Endothelial cell of umbilical vein (primary cell): ENCODE measurements at regions not wholly inside any gene's neighbourhood (a gene's known extent, or its start where the extent isn't known, plus 50 kb on each side); places are given as distances from the start of the nearest gene placed in this dataset.

ENCODE experiments used
- BruUV-seq: library from RNA; stranded (reverse); fragments of 400-500 nt; replicated peaks from 2 replicates; lab custom pipeline; 2021; lab: Mats Ljungman, UMichigan
- CTCF ChIA-PET: fragments of 300-600, 350-600 bp; sonication (Branson Sonifier 250); formaldehyde crosslinking; loops from one replicate; lab custom pipeline; 2021; ENCODE audit warnings: antibody characterized with exemption, inconsistent platforms; lab: Charles Lee
- POLR2A ChIA-PET: fragments of 300-600, 350-600 bp; sonication (Branson Sonifier 250); formaldehyde crosslinking; loops from one replicate; lab custom pipeline; 2021; ENCODE audit warnings: antibody characterized with exemption, inconsistent platforms; lab: Charles Lee
- DNase-seq: peaks from one replicate; pipeline ENCODE4 v3.0.0-alpha.2; 2011; ENCODE audit warnings: low read depth, low spot score
- FAIRE-seq: peaks from 2 replicates; lab custom pipeline; 2011; peaks lifted over from hg19 to GRCh38; lab: Jason Lieb, UNC
- H2AFZ ChIP-seq: 2 replicates; pipeline ENCODE4 v1.6.0; 2012; ENCODE audit warnings: low read depth, low read length, control low read depth, inconsistent platforms
- H3K27ac ChIP-seq: 2 replicates; pipeline ENCODE4 v1.5.1; 2011; ENCODE audit warnings: low read depth, mild to moderate bottlenecking, control low read depth, low read length, moderate library complexity; ENCODE audit not compliant: insufficient read depth
- H3K27me3 ChIP-seq, 2 experiments: 2 replicates each; pipeline versions ENCODE4 v1.6.0 to v1.6.1; 2011; ENCODE audit warnings: low read length in 2 of 2, mixed read lengths in 1 of 2; ENCODE audit not compliant: control insufficient read depth in 2 of 2, insufficient read depth in 2 of 2
- H3K36me3 ChIP-seq, 2 experiments: 2 replicates in 1 of 2; 3 replicates in 1 of 2; pipeline ENCODE4 v1.5.1; 2011; ENCODE audit warnings: low read length in 2 of 2, mild to moderate bottlenecking in 1 of 2, moderate library complexity in 1 of 2; ENCODE audit not compliant: control insufficient read depth in 2 of 2, insufficient read depth in 2 of 2; ENCODE audit errors: extremely low read depth in 1 of 2
- H3K4me1 ChIP-seq: 3 replicates; pipeline ENCODE4 v1.5.1; 2011; ENCODE audit warnings: mild to moderate bottlenecking, low read length; ENCODE audit not compliant: control insufficient read depth, insufficient read depth; ENCODE audit errors: extremely low read depth
- H3K4me2 ChIP-seq: 2 replicates; pipeline ENCODE4 v1.6.1; 2011; ENCODE audit warnings: low read length, control low read depth, mixed read lengths; ENCODE audit not compliant: insufficient read depth
- H3K4me3 ChIP-seq, 3 experiments: fragments of 200-600 bp in 1 of 3; sonication (generic), shearing (Covaris generic) in 1 of 3; replicated peaks in 1 of 3; 2 replicates each; pipeline ENCODE4 v1.5.1; 2011 to 2016; ENCODE audit warnings: control low read depth in 3 of 3, low read length in 3 of 3, mild to moderate bottlenecking in 2 of 3, inconsistent platforms in 1 of 3, low read depth in 1 of 3, moderate library complexity in 1 of 3; ENCODE audit not compliant: insufficient read depth in 1 of 3
- H3K79me2 ChIP-seq: 2 replicates; pipeline ENCODE4 v1.6.0; 2012; ENCODE audit warnings: low read length, inconsistent platforms; ENCODE audit not compliant: control insufficient read depth, insufficient read depth
- H3K9ac ChIP-seq: replicated peaks from 2 replicates; pipeline ENCODE3; 2011; ENCODE audit warnings: low read length, control low read depth; ENCODE audit not compliant: insufficient read depth; ENCODE audit errors: extremely low read depth
- H3K9me1 ChIP-seq: replicated peaks from 3 replicates; pipeline ENCODE4 v1.6.0; 2011; ENCODE audit warnings: mild to moderate bottlenecking, low read length; ENCODE audit not compliant: control insufficient read depth, insufficient read depth; ENCODE audit errors: extremely low read depth
- H3K9me3 ChIP-seq: replicated peaks from 2 replicates; pipeline ENCODE4 v1.5.1; 2012; ENCODE audit warnings: low read length, inconsistent platforms; ENCODE audit not compliant: control insufficient read depth, insufficient read depth
- H4K20me1 ChIP-seq: replicated peaks from 2 replicates; pipeline ENCODE3; 2011; ENCODE audit warnings: mild to moderate bottlenecking, low read length; ENCODE audit not compliant: control insufficient read depth, insufficient read depth; ENCODE audit errors: extremely low read depth
- CTCF ChIP-seq, 2 donors: IDR thresholded peaks; 1 replicate in 1 of 2; 2 replicates in 1 of 2; pipeline ENCODE4 v1.5.1; 2011; ENCODE audit warnings: low read length in 2 of 2, mild to moderate bottlenecking in 2 of 2, moderate library complexity in 2 of 2, control low read depth in 1 of 2, inconsistent platforms in 1 of 2, low read depth in 1 of 2; ENCODE audit not compliant: insufficient read depth in 1 of 2; ENCODE audit errors: extremely low read depth in 1 of 2
- EZH2 ChIP-seq: IDR thresholded peaks from 2 replicates; pipeline ENCODE4 v1.6.1; 2012; ENCODE audit warnings: borderline replicate concordance, low read depth, mild to moderate bottlenecking, moderate library complexity, low read length, inconsistent platforms; ENCODE audit not compliant: severe bottlenecking
- FOS ChIP-seq: IDR thresholded peaks from 2 replicates; pipeline ENCODE4 v1.6.1; 2011; ENCODE audit warnings: mild to moderate bottlenecking, low read length, moderate library complexity, borderline replicate concordance; ENCODE audit not compliant: insufficient read depth
- GATA2 ChIP-seq: IDR thresholded peaks from 2 replicates; pipeline ENCODE4 v1.7.0; 2011; ENCODE audit warnings: low read depth, mild to moderate bottlenecking, moderate library complexity, mixed read lengths, low read length; ENCODE audit not compliant: insufficient read length, insufficient read depth
- JUN ChIP-seq: IDR thresholded peaks from 2 replicates; pipeline ENCODE4 v1.6.1; 2011; ENCODE audit warnings: borderline replicate concordance, low read depth; ENCODE audit not compliant: insufficient read length, insufficient read depth
- MYC ChIP-seq: IDR thresholded peaks from one replicate; pipeline ENCODE4 v1.6.1; 2011; ENCODE audit warnings: mild to moderate bottlenecking, low read depth, low read length
- POLR2A ChIP-seq: IDR thresholded peaks from 2 replicates; pipeline ENCODE4 v1.6.1; 2012; ENCODE audit warnings: low read depth, mild to moderate bottlenecking, control low read depth, low read length
- POLR2AphosphoS5 ChIP-seq: IDR thresholded peaks from 2 replicates; pipeline ENCODE4 v1.6.1; 2012; ENCODE audit warnings: low read depth, mild to moderate bottlenecking, control low read depth, low read length, moderate library complexity; ENCODE audit not compliant: insufficient read depth
- dilution Hi-C: fragments of 300-500 bp; cut with MboI; formaldehyde crosslinking; loops from one replicate; pipeline ENCODE4 v1.15.0; 2019; ENCODE audit warnings: low sequenced_read_pairs; ENCODE audit not compliant: extremely low pct_ligation_motif_present
- intact Hi-C: fragments of 100-400 bp; cut with micrococcal nuclease; formaldehyde crosslinking; loops from one replicate; pipeline ENCODE4 v1.10.0; 2022

- H3K27me3 ChIP-seq = peaks cover 0 to 4% of the 10 kb centered on the region in 2 experiments
- H3K9me1 ChIP-seq = no peaks in the 10 kb centered on the region
- no peak overlapping the region for H3K4me3 ChIP-seq
- no peaks in the 10 kb centered on the region for H3K9me3 ChIP-seq
- POLR2A ChIA-PET = no interaction called here
- dilution Hi-C loops = no loop called here
- no TSS peak for BruUV-seq
- no peak overlapping the region for H2AFZ ChIP-seq
- H4K20me1 ChIP-seq = no peaks in the 10 kb centered on the region
- CTCF ChIA-PET = interaction anchor here (0.9 to 1.8 kb wide), 5 partner anchors 10 to 556 kb away, joined by 3 to 6 read pairs (median 4); no protein-coding TSS in a partner anchor
- DNase-seq (no peak), FAIRE-seq (no peak)
- intact Hi-C loops = no loop called here
- no peak overlapping the region for H3K4me2 ChIP-seq
- H3K36me3 ChIP-seq = no peaks in the 10 kb centered on the region
- no peak overlapping the region for H3K9ac ChIP-seq
- H3K79me2 ChIP-seq = no peaks in the 10 kb centered on the region
- H3K27ac ChIP-seq = no peak overlapping the region
- TF ChIP-seq EZH2 (no peak), JUN (no peak), CTCF (IDR thresholded peaks at IDR 0.05; ENCODE audit: extremely low read depth in 1 of 2, insufficient read depth in 1 of 2, low read depth in 1 of 2, low read length in 2 of 2) (no peak), GATA2 (no peak), POLR2A (no peak), POLR2AphosphoS5 (no peak), FOS (no peak), MYC (no peak)
- no peaks in the 10 kb centered on the region for H3K4me1 ChIP-seq
Observed at GRCh38 chr1:60835649-60836048, 246.7 kb upstream of the NFIA start.
